Astrocyte (in vitro differentiated cells and primary cell): ENCODE measurements at regions not wholly inside any gene's neighbourhood (a gene's known extent, or its start where the extent isn't known, plus 50 kb on each side); places are given as distances from the start of the nearest gene placed in this dataset.

Experiments
- EZH2 ChIP-seq: IDR thresholded peaks from 2 replicates; pipeline ENCODE4 v1.6.1; 2012; ENCODE audit warnings: mild to moderate bottlenecking, low read length, inconsistent platforms; ENCODE audit not compliant: insufficient read depth
- TF ChIP-seq, protein P1 (sequence below): IDR thresholded peaks from 2 replicates; pipeline ENCODE4 v1.5.1; 2011; ENCODE audit warnings: low read depth, mild to moderate bottlenecking, inconsistent platforms, low read length, moderate library complexity; ENCODE audit not compliant: insufficient read depth

- TF ChIP-seq, protein P1, sequence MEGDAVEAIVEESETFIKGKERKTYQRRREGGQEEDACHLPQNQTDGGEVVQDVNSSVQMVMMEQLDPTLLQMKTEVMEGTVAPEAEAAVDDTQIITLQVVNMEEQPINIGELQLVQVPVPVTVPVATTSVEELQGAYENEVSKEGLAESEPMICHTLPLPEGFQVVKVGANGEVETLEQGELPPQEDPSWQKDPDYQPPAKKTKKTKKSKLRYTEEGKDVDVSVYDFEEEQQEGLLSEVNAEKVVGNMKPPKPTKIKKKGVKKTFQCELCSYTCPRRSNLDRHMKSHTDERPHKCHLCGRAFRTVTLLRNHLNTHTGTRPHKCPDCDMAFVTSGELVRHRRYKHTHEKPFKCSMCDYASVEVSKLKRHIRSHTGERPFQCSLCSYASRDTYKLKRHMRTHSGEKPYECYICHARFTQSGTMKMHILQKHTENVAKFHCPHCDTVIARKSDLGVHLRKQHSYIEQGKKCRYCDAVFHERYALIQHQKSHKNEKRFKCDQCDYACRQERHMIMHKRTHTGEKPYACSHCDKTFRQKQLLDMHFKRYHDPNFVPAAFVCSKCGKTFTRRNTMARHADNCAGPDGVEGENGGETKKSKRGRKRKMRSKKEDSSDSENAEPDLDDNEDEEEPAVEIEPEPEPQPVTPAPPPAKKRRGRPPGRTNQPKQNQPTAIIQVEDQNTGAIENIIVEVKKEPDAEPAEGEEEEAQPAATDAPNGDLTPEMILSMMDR: no peak
- TF ChIP-seq EZH2: no peak
Measured at GRCh38 chr2:45330108-45330507, 281.0 kb downstream of the SRBD1 start.
